ENCODE measurements at regions not wholly inside any gene's neighbourhood (a gene's known extent, or its start where the extent isn't known, plus 50 kb on each side); places are given as distances from the start of the nearest gene placed in this dataset.

GRCh38 chr3:34938784-34939183 lies 700.5 kb upstream of the ARPP21 start:
- Histone ChIP-seq H3K27me3 (no peaks in the 10 kb centered on the region), H3K4me3 (no peak overlapping the region), H3K9me3 (no peaks in the 10 kb centered on the region), H3K4me1 (no peaks in the 10 kb centered on the region), H3K36me3 (no peaks in the 10 kb centered on the region), H3K27ac (no peak overlapping the region)
- TF ChIP-seq POLR2A (IDR thresholded peaks at IDR 0.05) (no peak), CTCF (IDR thresholded peaks at IDR 0.05) (no peak)
- no peak for DNase-seq

GRCh38 chr3:34942256-34942655 lies 697.1 kb upstream of the ARPP21 start:
- no peaks in the 10 kb centered on the region for H3K4me1 ChIP-seq
- no peaks in the 10 kb centered on the region for H3K9me3 ChIP-seq
- H3K4me3 ChIP-seq = no peak overlapping the region
- H3K27me3 ChIP-seq = no peaks in the 10 kb centered on the region
- no peak overlapping the region for H3K27ac ChIP-seq
- H3K36me3 ChIP-seq = no peaks in the 10 kb centered on the region
- no peak for TF ChIP-seq CTCF (IDR thresholded peaks at IDR 0.05)
- TF ChIP-seq POLR2A (IDR thresholded peaks at IDR 0.05) = no peak
- no peak for DNase-seq

GRCh38 chr3:34947834-34948233 lies 691.5 kb upstream of the ARPP21 start:
- Histone ChIP-seq H3K4me1 (no peaks in the 10 kb centered on the region), H3K27ac (no peak overlapping the region), H3K36me3 (no peaks in the 10 kb centered on the region), H3K27me3 (no peaks in the 10 kb centered on the region), H3K9me3 (no peaks in the 10 kb centered on the region), H3K4me3 (no peak overlapping the region)
- no peak for DNase-seq
- TF ChIP-seq POLR2A (IDR thresholded peaks at IDR 0.05) (no peak), CTCF (IDR thresholded peaks at IDR 0.05) (no peak)

GRCh38 chr3:34948517-34948916 lies 690.8 kb upstream of the ARPP21 start:
- no peak overlapping the region for H3K4me3 ChIP-seq
- TF ChIP-seq CTCF (IDR thresholded peaks at IDR 0.05) (no peak), POLR2A (IDR thresholded peaks at IDR 0.05) (no peak)
- no peak for DNase-seq
- no peaks in the 10 kb centered on the region for H3K36me3 ChIP-seq
- no peaks in the 10 kb centered on the region for H3K4me1 ChIP-seq
- no peak overlapping the region for H3K27ac ChIP-seq
- H3K27me3 ChIP-seq = no peaks in the 10 kb centered on the region
- no peaks in the 10 kb centered on the region for H3K9me3 ChIP-seq

GRCh38 chr3:34955680-34956079 lies 683.6 kb upstream of the ARPP21 start:
- TF ChIP-seq CTCF (IDR thresholded peaks at IDR 0.05) (no peak), POLR2A (IDR thresholded peaks at IDR 0.05) (no peak)
- Histone ChIP-seq H3K27me3 (no peaks in the 10 kb centered on the region), H3K36me3 (no peaks in the 10 kb centered on the region), H3K4me1 (no peaks in the 10 kb centered on the region), H3K4me3 (no peak overlapping the region), H3K9me3 (no peaks in the 10 kb centered on the region), H3K27ac (no peak overlapping the region)
- DNase-seq = no peak

GRCh38 chr3:34956511-34956910 lies 682.8 kb upstream of the ARPP21 start:
- H3K27me3 ChIP-seq = no peaks in the 10 kb centered on the region
- no peak overlapping the region for H3K4me3 ChIP-seq
- H3K9me3 ChIP-seq = no peaks in the 10 kb centered on the region
- TF ChIP-seq POLR2A (IDR thresholded peaks at IDR 0.05) (no peak), CTCF (IDR thresholded peaks at IDR 0.05) (no peak)
- no peak for DNase-seq
- H3K4me1 ChIP-seq = no peaks in the 10 kb centered on the region
- no peaks in the 10 kb centered on the region for H3K36me3 ChIP-seq
- H3K27ac ChIP-seq = no peak overlapping the region

All from Peyer's patch (tissue), 4 donors.